Mucosa of descending colon (tissue), 3 donors: ENCODE measurements at regions not wholly inside any gene's neighbourhood (a gene's known extent, or its start where the extent isn't known, plus 50 kb on each side); places are given as distances from the start of the nearest gene placed in this dataset.

ENCODE experiments used
- ATAC-seq: fragments of 200-7000 bp; cut with Tn5 transposase; one replicate; pipeline ENCODE4 v1.9.1; 2020; ENCODE audit warnings: mild to moderate bottlenecking, moderate library complexity
- DNase-seq, 3 donors: peaks; one replicate each; pipeline ENCODE4 v3.0.0-alpha.2; 2020
- H3K36me3 ChIP-seq: fragments of 200-600 bp; one replicate; pipeline ENCODE4 v1.8.0; 2021; ENCODE audit warnings: low read depth, mild to moderate bottlenecking
- H3K4me1 ChIP-seq: fragments of 200-600 bp; one replicate; pipeline ENCODE4 v1.8.0; 2021; ENCODE audit warnings: low read depth, mild to moderate bottlenecking
- H3K4me3 ChIP-seq: fragments of 200-600 bp; one replicate; pipeline ENCODE4 v1.8.0; 2021; ENCODE audit warnings: mild to moderate bottlenecking
- H3K9me3 ChIP-seq: fragments of 200-600 bp; one replicate; pipeline ENCODE4 v1.8.0; 2021; ENCODE audit warnings: mild to moderate bottlenecking
- intact Hi-C, 2 donors: fragments of 100-400 bp; cut with DNase I in 1 of 2; cut with micrococcal nuclease in 1 of 2; formaldehyde crosslinking; loops; one replicate each; pipeline versions ENCODE4 v1.11.0 to v1.11.1; 2022; cut with DNase I, micrococcal nuclease
- TF ChIP-seq, protein P1 (sequence below): fragments of 200-600 bp; IDR thresholded peaks from one replicate; pipeline ENCODE4 v1.8.0; 2022; ENCODE audit warnings: antibody characterized with exemption, mild to moderate bottlenecking
- donor health status: DM: no; HTN: no; CAD: no; lungs with moderate emphysema.
- donor health status: DM: no; HTN: no; CAD: no.
- donor health status: DM: no; HTN: yes; CAD: no.

DNA sequence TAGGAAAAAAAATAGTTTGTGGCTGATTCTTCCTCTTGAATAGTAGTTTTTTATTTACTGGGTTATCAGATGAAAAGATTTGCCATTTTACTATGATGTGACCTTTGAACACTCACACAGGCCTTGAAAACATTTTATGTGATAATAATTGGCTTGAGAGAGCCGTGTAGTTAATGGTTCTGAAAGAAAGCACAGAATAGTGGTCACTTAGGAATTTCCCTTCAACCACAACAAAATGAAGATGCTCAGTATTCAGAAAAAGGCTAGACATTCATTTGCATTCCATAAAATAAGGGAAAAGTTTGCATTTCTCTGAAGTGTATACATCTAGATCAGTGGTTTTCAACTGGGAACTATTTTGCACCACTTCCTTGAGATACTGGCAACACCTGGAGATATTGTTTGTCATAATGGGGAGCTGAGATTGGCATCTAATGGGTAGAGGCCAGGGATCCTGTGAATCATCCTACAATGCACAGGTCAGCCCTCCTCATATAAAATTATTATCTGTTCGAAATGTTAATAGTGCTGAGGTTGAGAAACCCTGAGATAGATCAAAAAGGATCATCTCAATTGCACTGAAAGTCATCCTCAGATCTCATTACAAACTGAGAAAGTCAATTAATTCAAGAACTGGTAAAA lies 446.4 kb upstream of the CCNG1 start:
- ATAC-seq: no peak
- intact Hi-C loops: no loop called here

DNA sequence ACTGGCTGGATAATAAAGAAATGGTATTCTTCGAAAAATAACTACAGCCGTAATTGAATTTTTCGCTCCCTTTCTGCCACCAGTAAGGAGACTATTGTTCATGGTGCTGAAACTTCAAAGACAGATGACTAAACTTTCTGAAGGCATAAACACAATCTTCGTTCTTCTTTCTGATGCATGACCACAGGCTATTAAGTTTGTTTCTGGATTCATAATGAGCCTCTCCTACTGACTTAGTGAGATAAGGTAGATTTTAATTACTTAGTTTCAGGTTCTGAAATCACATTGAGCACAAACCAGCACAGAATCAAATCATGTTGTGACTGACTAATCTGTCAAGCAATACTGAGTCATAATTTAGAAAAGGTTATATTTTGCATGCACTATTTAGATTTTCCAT lies 441.8 kb upstream of the CCNG1 start:
- no peaks in the 10 kb centered on the region for H3K4me1 ChIP-seq
- no peaks in the 10 kb centered on the region for H3K36me3 ChIP-seq
- DNase-seq: no peak
- intact Hi-C loops: no loop called here
- no peaks in the 10 kb centered on the region for H3K9me3 ChIP-seq
- H3K4me3 ChIP-seq: no peak overlapping the region
- no peak for ATAC-seq
- TF ChIP-seq, protein P1, sequence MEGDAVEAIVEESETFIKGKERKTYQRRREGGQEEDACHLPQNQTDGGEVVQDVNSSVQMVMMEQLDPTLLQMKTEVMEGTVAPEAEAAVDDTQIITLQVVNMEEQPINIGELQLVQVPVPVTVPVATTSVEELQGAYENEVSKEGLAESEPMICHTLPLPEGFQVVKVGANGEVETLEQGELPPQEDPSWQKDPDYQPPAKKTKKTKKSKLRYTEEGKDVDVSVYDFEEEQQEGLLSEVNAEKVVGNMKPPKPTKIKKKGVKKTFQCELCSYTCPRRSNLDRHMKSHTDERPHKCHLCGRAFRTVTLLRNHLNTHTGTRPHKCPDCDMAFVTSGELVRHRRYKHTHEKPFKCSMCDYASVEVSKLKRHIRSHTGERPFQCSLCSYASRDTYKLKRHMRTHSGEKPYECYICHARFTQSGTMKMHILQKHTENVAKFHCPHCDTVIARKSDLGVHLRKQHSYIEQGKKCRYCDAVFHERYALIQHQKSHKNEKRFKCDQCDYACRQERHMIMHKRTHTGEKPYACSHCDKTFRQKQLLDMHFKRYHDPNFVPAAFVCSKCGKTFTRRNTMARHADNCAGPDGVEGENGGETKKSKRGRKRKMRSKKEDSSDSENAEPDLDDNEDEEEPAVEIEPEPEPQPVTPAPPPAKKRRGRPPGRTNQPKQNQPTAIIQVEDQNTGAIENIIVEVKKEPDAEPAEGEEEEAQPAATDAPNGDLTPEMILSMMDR: no peak

More for the DNA sequence above, 446.4 kb upstream of the CCNG1 start:
- DNase-seq: no peak
- no peak overlapping the region for H3K4me3 ChIP-seq
- H3K9me3 ChIP-seq: no peaks in the 10 kb centered on the region
- H3K36me3 ChIP-seq: no peaks in the 10 kb centered on the region
- H3K4me1 ChIP-seq: no peaks in the 10 kb centered on the region
- TF ChIP-seq, protein P1: no peak

DNA sequence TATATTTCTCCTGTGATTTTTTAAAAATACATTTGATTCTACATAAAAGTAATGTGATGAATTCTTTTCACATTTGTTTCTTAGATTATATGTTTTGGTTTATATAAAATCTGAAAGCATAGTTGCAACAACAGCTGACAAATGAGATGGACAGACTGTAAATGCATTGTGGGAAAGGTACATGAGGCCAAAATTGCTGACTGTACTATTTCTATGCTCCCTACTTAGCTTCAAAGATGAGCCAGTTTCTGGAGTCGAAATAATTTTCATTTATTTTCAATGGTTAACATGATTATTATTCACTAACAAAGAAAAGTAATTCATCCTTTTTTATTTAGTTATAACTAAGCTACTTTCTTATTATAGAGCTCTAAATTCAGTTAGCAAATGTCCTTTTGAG lies 441.3 kb upstream of the CCNG1 start:
- DNase-seq: no peak
- Histone ChIP-seq H3K4me1 (no peaks in the 10 kb centered on the region), H3K36me3 (no peaks in the 10 kb centered on the region), H3K4me3 (no peak overlapping the region), H3K9me3 (no peaks in the 10 kb centered on the region)
- intact Hi-C loops: no loop called here
- no peak for ATAC-seq
- TF ChIP-seq, protein P1: no peak

DNA sequence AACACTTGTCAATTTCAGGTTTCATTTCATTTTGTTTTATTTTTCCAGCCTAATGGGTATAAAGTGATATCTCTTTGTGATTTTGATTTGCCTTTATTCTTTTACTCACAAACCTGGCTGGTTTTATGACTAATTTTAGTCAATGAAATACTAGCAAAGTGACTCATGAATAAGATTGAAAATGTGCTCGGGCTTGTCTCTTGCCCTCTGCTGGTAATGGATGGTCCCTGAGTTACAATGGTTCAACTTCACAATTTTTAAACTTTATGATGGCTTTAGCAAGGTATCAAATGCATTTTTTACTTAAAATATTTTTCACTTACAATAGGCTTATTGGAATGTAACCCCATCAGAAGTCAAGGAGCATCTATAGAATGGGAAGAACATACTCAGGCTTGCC lies 431.4 kb upstream of the CCNG1 start:
- no peaks in the 10 kb centered on the region for H3K36me3 ChIP-seq
- no peaks in the 10 kb centered on the region for H3K9me3 ChIP-seq
- no peak for DNase-seq
- no peak overlapping the region for H3K4me3 ChIP-seq
- ATAC-seq: no peak
- H3K4me1 ChIP-seq: no peaks in the 10 kb centered on the region
- TF ChIP-seq, protein P1: no peak
- intact Hi-C loops: no loop called here

DNA sequence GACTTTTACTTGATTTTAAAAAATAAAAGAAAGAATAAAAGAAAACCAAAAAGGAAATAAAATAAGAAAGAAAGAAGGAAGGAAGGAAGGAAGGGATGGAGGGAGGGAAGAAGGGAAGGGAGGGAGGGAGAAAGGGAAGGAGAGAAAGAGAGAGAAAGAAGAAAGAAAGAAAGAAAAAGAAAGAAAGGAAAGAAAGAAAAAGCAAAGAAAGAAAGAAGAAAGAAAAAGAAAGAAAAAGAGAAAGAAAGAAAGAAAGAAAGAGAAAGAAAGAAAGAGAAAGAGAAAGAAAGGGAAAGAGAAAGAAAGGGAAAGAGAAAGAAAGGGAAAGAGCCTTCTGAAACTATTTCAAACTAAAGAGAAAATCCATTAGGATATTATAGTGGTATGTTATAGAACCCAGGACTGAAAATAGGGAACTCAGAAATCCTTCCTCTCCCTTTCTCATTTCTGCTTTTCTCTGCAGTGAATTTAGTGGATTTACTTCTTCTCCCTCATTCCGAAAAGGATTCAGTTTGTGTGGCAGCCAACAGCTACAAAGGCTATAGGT lies 414.7 kb upstream of the CCNG1 start:
- DNase-seq (no peak), ATAC-seq (no peak)
- Histone ChIP-seq H3K4me3 (no peak overlapping the region), H3K4me1 (no peaks in the 10 kb centered on the region), H3K9me3 (no peaks in the 10 kb centered on the region), H3K36me3 (no peaks in the 10 kb centered on the region)
- TF ChIP-seq, protein P1: no peak
- intact Hi-C loops: no loop called here
